RWPE1 (cell line): ENCODE measurements at regions not wholly inside any gene's neighbourhood (a gene's known extent, or its start where the extent isn't known, plus 50 kb on each side); places are given as distances from the start of the nearest gene placed in this dataset.
"Not testable (repeated sequence)": the region's sequence is repeated elsewhere in the genome, so short reads cannot be mapped to it uniquely, and the experiment has no call there.

Experiments used
- CTCF ChIA-PET: fragments of 350-600 bp; sonication (Branson Sonifier 250); formaldehyde crosslinking; extraction: SDS; loops from one replicate; lab custom pipeline; 2021; lab: Yijun Ruan, JAX
- POLR2A ChIA-PET: fragments of 400-600 bp; formaldehyde crosslinking; extraction: SDS; loops from one replicate; lab custom pipeline; 2020; ENCODE audit warnings: antibody characterized with exemption; ENCODE audit not compliant: low non-redundant PET; lab: Yijun Ruan, JAX
- DNase-seq: peaks from one replicate; pipeline ENCODE4 v3.0.0; 2012; ENCODE audit warnings: low spot score
- H3K27ac ChIP-seq: fragments of 450-650 bp; 2 replicates; pipeline ENCODE4 v1.5.1; 2017
- CTCF ChIP-seq: fragments of 450-650 bp; conservative IDR thresholded peaks from 2 replicates; pipeline ENCODE4 v1.5.1; 2017; ENCODE audit warnings: low read depth, mild to moderate bottlenecking

- POLR2A ChIA-PET = no interaction called here
- CTCF ChIA-PET = interaction anchor here (0.6 kb wide), 2 partner anchors 9 to 757 kb away, joined by 3 read pairs; a partner anchor contains a TSS
- H3K27ac ChIP-seq = no peak overlapping the region
- TF ChIP-seq CTCF = no peak
- DNase-seq = no peak
Observed at GRCh38 chr6:27138406-27138805, 109.1 kb upstream of the PRSS16 start.

GRCh38 chr6:27138837-27139755 lies 108.4 kb upstream of the PRSS16 start:
- peak overlapping the region; percentile 42 for H3K27ac ChIP-seq
- POLR2A ChIA-PET = no interaction called here
- CTCF ChIA-PET = no interaction called here
- TF ChIP-seq CTCF = no peak
- DNase-seq = no peak

- TF ChIP-seq CTCF = no peak
- no peak for DNase-seq
- POLR2A ChIA-PET = no interaction called here
- H3K27ac ChIP-seq = peak overlapping the region; percentile 42
- CTCF ChIA-PET = no interaction called here
Observed at GRCh38 chr6:27139756-27140579, 107.5 kb upstream of the PRSS16 start.

GRCh38 chr6:27140999-27141528 lies 106.4 kb upstream of the PRSS16 start:
- no peak for TF ChIP-seq CTCF
- no peak overlapping the region for H3K27ac ChIP-seq
- CTCF ChIA-PET = no interaction called here
- POLR2A ChIA-PET = no interaction called here
- DNase-seq = no peak

- CTCF ChIA-PET = no interaction called here
- POLR2A ChIA-PET = no interaction called here
- no peak for TF ChIP-seq CTCF
- no peak overlapping the region for H3K27ac ChIP-seq
- DNase-seq = no peak
Observed at GRCh38 chr6:27141529-27142015, 105.9 kb upstream of the PRSS16 start.

- CTCF ChIA-PET = interaction anchor here (0.6 kb wide), 1 partner anchor 821 kb away, joined by 3 read pairs; no protein-coding TSS in a partner anchor
- POLR2A ChIA-PET, DNase-seq: not testable (repeated sequence)
- H3K27ac ChIP-seq = peak overlapping the region; percentile 41
Observed at GRCh38 chr6:27143020-27143388, 104.5 kb upstream of the PRSS16 start.
